Mesothelial cell of epicardium (in vitro differentiated cells): ENCODE measurements at regions not wholly inside any gene's neighbourhood (a gene's known extent, or its start where the extent isn't known, plus 50 kb on each side); places are given as distances from the start of the nearest gene placed in this dataset.

Experiments
- DNase-seq, 2 experiments: peaks; one replicate each; pipeline ENCODE4 v3.0.0; 2021; ENCODE audit warnings: low spot score in 2 of 2; ENCODE audit not compliant: unreplicated experiment in 2 of 2
- H3K27ac Mint-ChIP-seq: 2 replicates; pipeline ENCODE4 v1.8.0; 2021; ENCODE audit warnings: mixed read lengths
- H3K27me3 Mint-ChIP-seq: 2 replicates; pipeline ENCODE4 v1.8.0; 2021; ENCODE audit warnings: low read depth, mixed read lengths
- H3K36me3 Mint-ChIP-seq: 2 replicates; pipeline ENCODE4 v1.8.0; 2021; ENCODE audit warnings: mixed read lengths
- H3K4me1 Mint-ChIP-seq: 2 replicates; pipeline ENCODE4 v1.8.0; 2021; ENCODE audit warnings: mixed read lengths
- H3K4me3 Mint-ChIP-seq: 2 replicates; pipeline ENCODE4 v1.8.0; 2021; ENCODE audit warnings: mild to moderate bottlenecking, moderate library complexity, mixed read lengths
- H3K9me3 Mint-ChIP-seq: 2 replicates; pipeline ENCODE4 v1.8.0; 2021; ENCODE audit warnings: mixed read lengths
- CTCF ChIP-seq: fragments of 200-600 bp; sonication (generic); IDR thresholded peaks from one replicate; pipeline ENCODE4 v1.5.0; 2021; ENCODE audit warnings: antibody characterized with exemption; ENCODE audit not compliant: unreplicated experiment

DNA sequence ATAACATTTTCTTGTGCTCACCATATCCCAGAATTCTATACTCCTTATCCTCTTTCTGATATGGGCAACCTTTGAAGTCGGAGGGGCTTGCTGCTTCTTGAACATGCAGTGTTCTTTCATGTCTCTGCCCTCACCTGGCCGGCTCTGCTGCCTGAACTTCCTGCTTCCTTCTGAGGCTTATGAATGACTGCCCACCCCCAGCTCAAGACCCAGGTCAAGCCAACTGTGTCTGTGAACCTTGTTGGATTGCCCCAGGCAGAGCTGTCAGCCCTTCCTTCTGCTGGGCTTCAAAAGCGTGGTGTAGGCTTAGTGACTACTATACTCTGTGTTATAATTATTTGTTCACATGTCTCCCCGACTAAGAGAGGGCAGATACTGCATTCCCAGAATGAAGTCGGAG lies 506.5 kb downstream of the HS3ST4 start:
- peaks cover 10% of the 10 kb centered on the region for H3K9me3 Mint-ChIP-seq
- no peak for TF ChIP-seq CTCF
- peaks cover 13% of the 10 kb centered on the region for H3K4me1 Mint-ChIP-seq
- DNase-seq: no peak
- H3K4me3 Mint-ChIP-seq: no peak overlapping the region
- H3K36me3 Mint-ChIP-seq: no peaks in the 10 kb centered on the region
- no peaks in the 10 kb centered on the region for H3K27me3 Mint-ChIP-seq
- H3K27ac Mint-ChIP-seq: peak overlapping the region; percentile 93

GRCh38 chr16:26204138-26204537 lies 512.4 kb downstream of the HS3ST4 start:
- H3K27me3 Mint-ChIP-seq: no peaks in the 10 kb centered on the region
- H3K36me3 Mint-ChIP-seq: peaks cover 2% of the 10 kb centered on the region

GRCh38 chr16:26211542-26211941 lies 519.8 kb downstream of the HS3ST4 start:
- H3K27me3 Mint-ChIP-seq: no peaks in the 10 kb centered on the region
- peaks cover 4% of the 10 kb centered on the region for H3K36me3 Mint-ChIP-seq
- DNase-seq: no peak
- H3K27ac Mint-ChIP-seq: no peak overlapping the region
- TF ChIP-seq CTCF: no peak
- H3K9me3 Mint-ChIP-seq: peaks cover 27% of the 10 kb centered on the region
- peaks cover 34% of the 10 kb centered on the region for H3K4me1 Mint-ChIP-seq
- H3K4me3 Mint-ChIP-seq: no peak overlapping the region

More at GRCh38 chr16:26204138-26204537, 512.4 kb downstream of the HS3ST4 start:
- H3K4me1 Mint-ChIP-seq: peaks cover 4% of the 10 kb centered on the region
- no peak overlapping the region for H3K4me3 Mint-ChIP-seq
- DNase-seq: no peak
- peaks cover 21% of the 10 kb centered on the region for H3K9me3 Mint-ChIP-seq
- H3K27ac Mint-ChIP-seq: no peak overlapping the region
- no peak for TF ChIP-seq CTCF

DNA sequence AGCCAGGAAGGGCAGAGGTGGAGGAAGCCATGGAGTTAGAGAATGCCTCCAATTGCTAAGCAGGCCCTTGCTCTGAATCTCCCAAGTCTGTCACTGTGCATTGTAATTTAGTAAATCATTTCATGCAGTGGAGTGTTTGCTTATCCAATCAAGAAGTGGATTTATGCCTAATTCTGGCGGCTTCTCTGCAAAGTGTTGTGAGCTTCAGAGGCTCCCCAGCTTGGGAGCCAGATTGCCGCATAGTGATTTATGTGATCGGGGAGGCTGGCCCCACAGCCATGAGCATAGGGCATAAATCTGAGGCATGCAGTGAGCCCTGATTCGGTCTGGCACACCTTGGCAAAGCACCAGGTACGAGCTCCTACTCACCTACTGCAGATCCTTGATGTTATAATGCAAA lies 520.8 kb downstream of the HS3ST4 start:
- DNase-seq: no peak
- Mint-ChIP-seq H3K4me3 (no peak overlapping the region), H3K27me3 (no peaks in the 10 kb centered on the region), H3K9me3 (peaks cover 22% of the 10 kb centered on the region), H3K27ac (peak overlapping the region; percentile 17), H3K4me1 (peaks cover 34% of the 10 kb centered on the region), H3K36me3 (peaks cover 4% of the 10 kb centered on the region)
- TF ChIP-seq CTCF: no peak

DNA sequence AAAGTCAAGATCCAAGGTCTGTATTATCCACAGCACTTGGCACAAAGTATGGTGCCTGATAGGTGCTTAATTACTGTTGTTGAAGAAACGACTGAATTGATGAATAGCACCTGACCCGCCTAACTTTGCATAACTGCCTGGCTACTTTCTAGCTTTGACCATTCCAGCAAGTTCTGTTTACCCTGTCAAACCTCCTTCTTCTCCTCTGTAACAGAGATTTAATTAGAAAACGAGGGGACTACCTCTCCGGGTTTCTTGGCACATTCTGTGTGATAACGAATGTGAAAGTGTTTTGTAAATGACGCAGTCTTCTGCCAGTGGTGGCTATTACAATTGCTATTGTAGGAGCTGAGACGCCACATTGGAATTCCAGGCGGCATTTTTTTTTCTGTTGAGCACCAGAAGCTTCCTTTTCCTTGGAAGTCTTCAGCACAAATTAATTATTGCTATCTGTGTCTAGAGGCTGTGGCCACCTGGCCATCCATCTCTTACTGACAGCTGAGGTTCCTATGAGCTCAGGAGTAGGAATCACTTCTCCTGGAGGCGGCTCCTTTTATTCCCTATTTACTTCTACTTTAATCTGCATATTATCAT lies 522.9 kb downstream of the HS3ST4 start:
- Mint-ChIP-seq H3K36me3 (no peaks in the 10 kb centered on the region), H3K27me3 (no peaks in the 10 kb centered on the region), H3K27ac (peak overlapping the region; percentile 63), H3K4me3 (no peak overlapping the region), H3K4me1 (peaks cover 34% of the 10 kb centered on the region), H3K9me3 (peaks cover 8% of the 10 kb centered on the region)
- DNase-seq: no peak
- TF ChIP-seq CTCF: no peak

- H3K27me3 Mint-ChIP-seq: no peaks in the 10 kb centered on the region
- peaks cover 21% of the 10 kb centered on the region for H3K4me1 Mint-ChIP-seq
- peaks cover 3% of the 10 kb centered on the region for H3K9me3 Mint-ChIP-seq
- no peaks in the 10 kb centered on the region for H3K36me3 Mint-ChIP-seq
- no peak for TF ChIP-seq CTCF
- no peak overlapping the region for H3K4me3 Mint-ChIP-seq
- H3K27ac Mint-ChIP-seq: peak overlapping the region; percentile 78
- no peak for DNase-seq
These were observed 529.1 kb downstream of the HS3ST4 start for GRCh38 chr16:26220894-26221293.
